ENCODE measurements at regions not wholly inside any gene's neighbourhood (a gene's known extent, or its start where the extent isn't known, plus 50 kb on each side); places are given as distances from the start of the nearest gene placed in this dataset.

DNA sequence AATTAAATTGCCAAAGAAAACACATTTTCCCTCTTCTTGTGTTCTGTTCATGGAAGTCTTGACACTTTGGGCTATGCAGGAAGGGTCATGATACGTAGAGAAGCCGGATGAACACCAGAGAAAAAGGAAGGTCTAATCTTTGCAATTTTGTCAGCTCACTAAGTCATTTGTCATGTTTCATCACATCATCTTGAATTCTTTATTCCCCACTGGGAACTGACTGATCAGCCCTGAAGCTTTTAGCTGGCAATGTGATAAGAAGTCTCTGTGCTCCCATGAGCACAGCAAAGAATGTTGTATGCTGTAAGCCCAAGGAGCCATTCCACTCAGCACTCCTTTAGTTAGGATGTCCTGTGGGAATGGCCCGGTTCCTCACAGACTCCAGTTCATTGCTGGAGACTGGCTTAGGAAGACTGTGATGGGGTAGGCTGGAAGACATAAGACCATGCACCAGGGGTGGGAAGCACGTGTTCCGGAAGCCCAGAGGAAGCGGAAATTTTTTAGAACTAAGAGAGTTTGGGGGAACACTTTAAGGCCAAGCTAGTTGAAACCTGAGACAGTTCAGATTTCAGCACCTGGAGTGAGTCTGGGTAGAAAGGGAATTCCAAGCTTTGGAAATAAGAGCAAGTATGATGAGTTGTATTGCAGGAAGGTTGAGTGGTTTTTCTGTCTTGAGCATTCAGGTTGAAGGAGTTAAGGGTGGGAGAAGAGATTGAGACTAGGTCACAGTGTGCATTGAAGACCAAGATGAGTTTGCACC, 306.7 kb upstream of the MTNR1B start:
- ATAC-seq = no peak
- Histone ChIP-seq H3K4me1 (no peaks in the 10 kb centered on the region), H3K36me3 (no peaks in the 10 kb centered on the region), H3K27me3 (no peaks in the 10 kb centered on the region), H3K9me3 (no peaks in the 10 kb centered on the region), H3K27ac (no peak overlapping the region), H3K4me3 (no peak overlapping the region)
- 56% methylated on average over 6 of the region's 6 CpGs for WGBS (ENCODE audit: insufficient coverage, low coverage, low lambda C conversion rate, missing lambda C conversion rate)
- TF ChIP-seq POLR2A (IDR thresholded peaks at IDR 0.05) = no peak
- TF ChIP-seq, protein P1, sequence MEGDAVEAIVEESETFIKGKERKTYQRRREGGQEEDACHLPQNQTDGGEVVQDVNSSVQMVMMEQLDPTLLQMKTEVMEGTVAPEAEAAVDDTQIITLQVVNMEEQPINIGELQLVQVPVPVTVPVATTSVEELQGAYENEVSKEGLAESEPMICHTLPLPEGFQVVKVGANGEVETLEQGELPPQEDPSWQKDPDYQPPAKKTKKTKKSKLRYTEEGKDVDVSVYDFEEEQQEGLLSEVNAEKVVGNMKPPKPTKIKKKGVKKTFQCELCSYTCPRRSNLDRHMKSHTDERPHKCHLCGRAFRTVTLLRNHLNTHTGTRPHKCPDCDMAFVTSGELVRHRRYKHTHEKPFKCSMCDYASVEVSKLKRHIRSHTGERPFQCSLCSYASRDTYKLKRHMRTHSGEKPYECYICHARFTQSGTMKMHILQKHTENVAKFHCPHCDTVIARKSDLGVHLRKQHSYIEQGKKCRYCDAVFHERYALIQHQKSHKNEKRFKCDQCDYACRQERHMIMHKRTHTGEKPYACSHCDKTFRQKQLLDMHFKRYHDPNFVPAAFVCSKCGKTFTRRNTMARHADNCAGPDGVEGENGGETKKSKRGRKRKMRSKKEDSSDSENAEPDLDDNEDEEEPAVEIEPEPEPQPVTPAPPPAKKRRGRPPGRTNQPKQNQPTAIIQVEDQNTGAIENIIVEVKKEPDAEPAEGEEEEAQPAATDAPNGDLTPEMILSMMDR (IDR thresholded peaks at IDR 0.05) = no peak
- intact Hi-C loops (cut with DNase I) = no loop called here
- DNase-seq = no peak

DNA sequence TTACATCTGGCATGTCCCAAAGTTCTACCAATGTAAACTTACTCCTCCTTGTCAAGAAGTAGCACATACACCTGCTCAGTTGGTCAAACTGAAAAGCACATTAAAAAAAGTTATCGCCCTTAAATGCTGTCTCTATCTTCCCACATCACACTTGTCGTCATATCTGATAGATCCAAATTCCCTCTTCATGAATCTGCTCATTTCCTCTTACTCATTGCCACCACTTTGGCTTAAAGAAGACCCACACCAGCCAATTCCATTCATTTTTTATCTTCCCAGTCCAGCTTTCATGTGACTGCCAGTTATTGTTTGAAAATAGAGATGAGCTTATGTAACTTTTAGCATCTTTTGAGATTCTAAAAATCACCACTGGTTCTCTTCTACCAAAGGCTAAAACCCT, 305.9 kb upstream of the MTNR1B start:
- Histone ChIP-seq H3K4me1 (no peaks in the 10 kb centered on the region), H3K9me3 (no peaks in the 10 kb centered on the region), H3K27me3 (no peaks in the 10 kb centered on the region), H3K4me3 (no peak overlapping the region), H3K36me3 (no peaks in the 10 kb centered on the region), H3K27ac (no peak overlapping the region)
- no peak for ATAC-seq
- TF ChIP-seq POLR2A (IDR thresholded peaks at IDR 0.05) = no peak
- TF ChIP-seq, protein P1 (IDR thresholded peaks at IDR 0.05) = no peak
- intact Hi-C loops (cut with DNase I) = no loop called here
- WGBS (ENCODE audit: insufficient coverage, low coverage, low lambda C conversion rate, missing lambda C conversion rate) = 45% methylated on average over 2 of the region's 2 CpGs
- DNase-seq = no peak

- Histone ChIP-seq H3K27ac (no peak overlapping the region), H3K9me3 (no peaks in the 10 kb centered on the region), H3K4me1 (no peaks in the 10 kb centered on the region), H3K4me3 (no peak overlapping the region), H3K27me3 (no peaks in the 10 kb centered on the region), H3K36me3 (no peaks in the 10 kb centered on the region)
- DNase-seq (no peak), ATAC-seq (no peak)
- intact Hi-C loops (cut with DNase I) = no loop called here
- TF ChIP-seq POLR2A (IDR thresholded peaks at IDR 0.05) = no peak
- TF ChIP-seq, protein P1 (IDR thresholded peaks at IDR 0.05) = no peak
- 73% methylated on average over 3 of the region's 5 CpGs for WGBS (ENCODE audit: insufficient coverage, low coverage, low lambda C conversion rate, missing lambda C conversion rate)
These were observed 301.8 kb upstream of the MTNR1B start for GRCh38 chr11:92667486-92668152.

DNA sequence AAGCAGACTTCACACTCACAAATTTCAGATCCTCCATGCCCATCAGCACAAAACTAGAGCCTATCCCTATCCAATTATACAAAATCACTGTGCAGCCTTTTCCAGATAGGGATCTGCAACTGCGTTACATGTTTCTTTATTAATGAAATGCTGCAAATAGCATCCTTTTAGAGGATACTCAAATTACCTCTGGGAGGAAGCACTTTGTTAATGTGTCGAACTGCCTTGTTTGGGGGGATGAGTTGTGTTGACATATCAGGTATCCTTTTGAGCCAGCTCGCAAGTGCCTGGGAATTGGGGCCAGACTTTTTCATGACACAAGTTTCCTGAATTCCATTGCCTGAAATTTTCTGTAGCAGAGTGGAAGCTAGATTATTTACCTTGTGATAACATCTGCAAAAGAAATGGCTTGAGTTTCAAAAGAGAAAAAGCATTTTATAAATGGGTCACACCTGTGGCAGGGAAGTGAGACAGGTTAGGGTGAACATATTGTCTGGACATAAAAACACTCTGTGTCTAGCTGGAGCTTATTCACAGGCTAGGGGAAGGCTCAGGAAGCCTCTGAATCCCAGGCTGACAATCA, 299.1 kb upstream of the MTNR1B start:
- intact Hi-C loops (cut with DNase I) = no loop called here
- Histone ChIP-seq H3K4me1 (no peaks in the 10 kb centered on the region), H3K4me3 (no peak overlapping the region), H3K36me3 (no peaks in the 10 kb centered on the region), H3K27ac (no peak overlapping the region), H3K9me3 (no peaks in the 10 kb centered on the region), H3K27me3 (no peaks in the 10 kb centered on the region)
- DNase-seq (no peak), ATAC-seq (no peak)
- 42% methylated on average over 3 of the region's 3 CpGs for WGBS (ENCODE audit: insufficient coverage, low coverage, low lambda C conversion rate, missing lambda C conversion rate)
- TF ChIP-seq, protein P1 (IDR thresholded peaks at IDR 0.05) = no peak
- TF ChIP-seq POLR2A (IDR thresholded peaks at IDR 0.05) = no peak
